ENCODE measurements at regions not wholly inside any gene's neighbourhood (a gene's known extent, or its start where the extent isn't known, plus 50 kb on each side); places are given as distances from the start of the nearest gene placed in this dataset.

DNA sequence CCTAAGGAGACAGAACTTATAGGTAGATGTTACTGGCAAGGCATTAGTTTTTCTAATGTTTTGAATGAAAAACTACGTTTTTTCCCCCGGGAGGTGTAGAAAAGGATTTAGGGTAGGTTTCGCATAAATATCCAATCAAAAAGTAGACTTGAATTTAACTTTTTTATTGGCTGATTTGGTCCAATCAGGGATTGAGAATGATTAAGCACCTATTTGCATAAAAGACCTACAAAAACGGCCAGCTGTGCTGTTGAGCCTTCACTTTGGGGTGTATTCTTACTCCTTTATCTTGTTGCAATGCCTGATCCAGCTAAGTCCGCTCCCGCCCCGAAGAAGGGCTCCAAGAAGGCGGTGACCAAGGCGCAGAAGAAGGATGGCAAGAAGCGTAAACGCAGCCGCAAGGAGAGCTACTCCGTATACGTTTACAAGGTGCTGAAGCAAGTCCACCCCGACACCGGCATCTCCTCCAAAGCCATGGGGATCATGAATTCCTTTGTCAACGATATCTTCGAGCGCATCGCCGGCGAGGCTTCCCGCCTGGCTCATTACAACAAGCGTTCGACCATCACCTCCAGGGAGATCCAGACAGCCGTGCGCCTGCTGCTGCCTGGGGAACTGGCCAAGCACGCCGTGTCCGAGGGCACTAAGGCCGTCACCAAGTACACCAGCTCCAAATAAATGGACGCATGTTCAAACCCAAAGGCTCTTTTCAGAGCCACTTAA lies 113.5 kb upstream of the BTN3A2 start:
- intact Hi-C loops (cut with micrococcal nuclease), result loop anchor here (1.0 to 2.0 kb wide), 4 partner anchors 20 to 47 kb away; a partner anchor contains a TSS

DNA sequence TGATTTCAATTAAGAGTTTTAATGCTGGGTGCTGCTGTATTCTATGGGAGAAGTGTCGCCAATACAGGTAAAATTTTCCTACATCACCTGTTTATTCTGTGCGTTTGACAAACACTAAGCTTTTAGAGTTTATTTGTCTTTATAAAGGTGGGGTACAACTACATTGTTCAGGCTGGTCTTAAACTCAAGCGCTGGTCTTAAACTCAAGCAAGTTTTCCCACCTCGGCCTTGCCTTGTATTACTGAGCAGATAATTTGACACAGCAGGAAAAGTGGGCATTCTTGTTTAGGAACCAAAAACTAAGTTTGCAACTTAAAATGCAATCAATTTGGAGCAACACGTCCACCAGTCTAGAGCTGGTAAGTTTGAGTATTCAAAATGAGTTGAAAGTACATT lies 112.9 kb upstream of the BTN3A2 start:
- intact Hi-C loops (cut with micrococcal nuclease), result no loop called here

DNA sequence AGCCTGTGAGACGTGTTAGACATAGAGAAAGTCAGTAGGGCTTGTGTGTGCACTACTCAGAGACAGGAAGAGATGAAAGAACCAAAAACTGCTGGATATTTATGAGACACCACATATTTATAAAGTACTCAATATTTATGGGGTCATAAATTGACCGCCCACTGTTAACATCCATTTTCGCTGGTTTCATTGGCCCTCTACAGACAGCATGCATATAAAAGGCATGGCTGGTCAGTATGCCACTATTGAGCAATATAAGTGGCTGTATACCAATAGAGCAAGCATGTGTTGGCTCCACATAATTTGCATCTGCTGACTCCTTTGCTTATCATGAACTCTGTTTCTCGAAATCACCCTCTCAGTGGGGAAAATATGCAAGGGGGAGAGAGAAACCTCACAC lies 110.3 kb upstream of the BTN3A2 start:
- intact Hi-C loops (cut with micrococcal nuclease), result no loop called here

DNA sequence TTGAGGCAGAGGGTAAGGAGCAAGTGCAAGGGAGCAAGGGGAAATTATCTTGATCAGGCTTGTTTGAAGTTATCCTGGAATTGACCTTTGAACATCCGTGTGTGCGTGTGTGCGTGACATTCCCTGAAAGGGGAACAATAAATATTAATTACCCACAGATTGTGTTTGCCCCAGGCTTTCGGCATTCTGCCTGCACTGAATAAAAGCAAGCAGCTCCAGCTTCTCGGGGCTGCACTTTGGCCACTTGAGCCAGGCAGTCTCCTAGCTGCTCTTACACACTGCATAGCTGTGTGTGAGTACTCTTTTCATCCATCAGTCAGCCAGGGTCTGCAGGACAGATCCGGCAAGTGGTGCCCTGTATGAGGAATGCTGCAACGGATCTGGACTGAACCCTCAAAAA lies 107.7 kb upstream of the BTN3A2 start:
- intact Hi-C loops (cut with micrococcal nuclease), result no loop called here

DNA sequence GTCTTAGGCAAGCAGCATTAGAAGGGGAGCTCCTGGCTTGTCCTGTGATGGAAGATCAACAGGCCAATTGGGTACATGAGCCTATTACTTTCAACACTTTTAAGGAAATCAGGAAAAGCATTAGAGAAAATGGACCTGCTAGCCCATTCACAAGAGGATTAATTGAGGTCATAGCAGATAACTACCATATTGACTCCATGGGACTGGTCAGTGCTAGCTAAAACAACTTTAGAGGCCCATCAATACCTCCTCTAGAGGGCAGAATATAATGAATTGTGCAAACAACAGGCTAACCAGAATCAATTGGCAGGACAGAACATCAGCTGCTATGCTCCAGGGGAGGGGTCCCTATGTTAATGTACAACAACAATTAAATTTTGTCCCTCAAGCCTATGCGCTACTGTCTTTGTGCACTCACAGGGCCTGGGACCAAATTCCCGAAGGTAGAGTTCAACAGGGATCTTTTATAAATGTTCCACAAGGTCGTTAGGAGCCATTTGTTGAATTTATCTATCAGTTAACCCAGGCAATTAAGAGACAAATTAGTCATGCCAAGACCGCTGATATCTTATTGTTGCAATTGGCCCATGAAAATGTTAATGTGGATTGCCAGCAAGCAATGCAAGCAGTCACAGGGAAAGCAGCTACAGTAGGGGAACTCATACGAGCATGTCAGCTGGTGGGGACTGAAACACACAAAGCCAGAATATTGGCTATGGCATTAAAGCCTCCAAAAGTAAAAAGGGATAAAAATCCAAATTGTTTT lies 106.6 kb upstream of the BTN3A2 start:
- intact Hi-C loops (cut with micrococcal nuclease), result no loop called here

DNA sequence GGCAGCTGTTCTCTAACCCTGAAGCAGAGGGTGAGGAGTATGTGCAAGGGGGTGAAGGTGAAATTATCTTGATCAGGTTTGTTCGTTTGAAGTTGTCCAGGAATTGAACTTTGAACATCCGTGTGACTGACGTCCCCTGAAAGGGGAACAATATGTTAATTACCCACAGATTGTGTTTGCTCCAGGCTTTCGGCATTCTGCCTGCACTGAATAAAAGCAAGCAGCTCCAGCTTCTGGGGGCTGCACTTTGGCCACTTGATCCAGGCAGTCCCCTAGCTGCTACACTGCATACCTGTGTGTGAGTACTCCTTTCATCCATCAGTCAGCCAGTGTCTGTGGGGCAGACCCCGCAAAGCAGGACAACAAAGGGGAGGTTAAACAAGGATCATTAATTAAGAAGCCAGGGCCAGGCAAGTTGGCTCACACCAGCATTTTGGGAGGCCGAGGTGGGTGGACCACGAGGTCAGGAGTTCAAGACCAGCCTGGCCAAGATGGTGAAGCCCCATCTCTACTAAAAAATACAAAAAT lies 104.8 kb upstream of the BTN3A2 start:
- intact Hi-C loops (cut with micrococcal nuclease), result no loop called here

DNA sequence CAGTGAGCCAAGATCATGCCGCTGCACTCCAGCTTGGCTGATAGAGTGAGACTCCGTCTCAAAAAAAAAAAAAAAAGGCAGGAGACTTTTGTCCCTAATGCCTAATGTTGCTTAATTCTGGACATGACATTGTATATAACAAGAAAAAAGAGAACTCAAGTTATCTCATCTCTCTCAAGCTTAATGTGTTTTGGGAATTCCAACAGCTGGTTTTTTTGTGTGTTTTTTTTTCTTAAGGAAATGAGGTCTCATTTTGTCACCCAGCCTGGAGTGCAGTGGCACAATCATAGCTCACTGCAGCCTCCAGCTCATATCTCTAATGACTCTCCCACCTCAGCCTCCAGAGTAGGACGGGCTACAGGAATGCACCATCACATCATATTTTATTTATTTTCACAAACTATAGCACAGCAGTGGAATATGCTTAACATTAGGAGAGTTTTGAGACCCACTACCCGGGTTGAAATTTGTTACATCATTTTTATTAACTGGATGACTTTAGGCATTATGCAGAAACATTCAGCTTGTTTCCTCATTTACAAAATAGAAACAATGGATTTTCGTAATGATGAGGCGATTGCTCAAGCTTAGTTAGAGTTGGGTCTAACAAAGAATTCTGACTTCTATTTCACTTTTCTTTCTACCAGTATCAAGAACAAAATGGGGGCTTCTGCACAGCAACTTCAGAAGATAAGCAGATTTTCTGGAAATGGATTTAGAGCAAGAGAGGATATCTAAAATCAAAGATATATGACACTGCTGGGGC lies 104.1 kb upstream of the BTN3A2 start:
- intact Hi-C loops (cut with micrococcal nuclease), result no loop called here

DNA sequence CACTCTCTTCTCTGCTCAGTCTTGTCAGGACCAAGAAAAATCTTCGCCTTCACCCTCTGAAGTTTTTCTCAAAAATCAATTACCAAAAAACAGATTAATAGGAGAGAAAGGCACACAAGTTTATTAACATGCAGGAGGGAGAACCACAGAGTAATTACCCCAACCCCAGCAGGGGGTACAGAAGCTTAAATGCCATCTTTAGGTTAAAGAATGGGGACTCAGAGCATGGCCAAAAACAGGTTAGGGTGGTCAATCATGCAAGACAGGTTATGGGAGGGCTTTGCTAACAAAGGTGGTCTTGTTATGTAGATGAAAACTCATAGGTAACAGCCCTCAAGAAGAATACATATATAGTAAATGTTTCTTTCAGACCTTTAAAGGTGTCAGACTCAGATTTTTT lies 100.5 kb upstream of the BTN3A2 start:
- intact Hi-C loops (cut with micrococcal nuclease), result no loop called here

DNA sequence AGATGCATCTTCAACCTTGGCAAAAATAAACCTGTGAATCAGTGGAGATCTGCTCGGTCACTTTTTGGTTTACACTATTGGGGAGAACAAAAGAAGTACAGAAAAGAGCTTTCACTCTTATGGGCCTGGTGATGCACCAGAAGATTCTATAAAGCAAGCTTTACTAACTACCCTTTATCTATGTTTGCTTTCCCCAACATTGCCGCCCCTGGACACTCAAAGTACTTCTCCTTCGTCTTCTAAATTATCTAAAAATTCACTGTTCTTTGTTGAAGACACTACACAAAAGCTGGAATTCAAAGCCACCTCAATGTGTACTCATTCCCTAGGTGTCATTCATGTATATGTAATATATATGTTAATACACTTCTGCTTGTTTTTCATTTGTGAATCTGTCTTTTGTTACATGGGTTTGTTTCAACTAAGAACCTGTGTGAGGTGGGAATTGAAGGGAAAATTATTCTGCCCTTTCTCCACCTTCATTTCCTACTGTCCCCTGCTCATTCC lies 97.9 kb upstream of the BTN3A2 start:
- intact Hi-C loops (cut with micrococcal nuclease), result no loop called here

DNA sequence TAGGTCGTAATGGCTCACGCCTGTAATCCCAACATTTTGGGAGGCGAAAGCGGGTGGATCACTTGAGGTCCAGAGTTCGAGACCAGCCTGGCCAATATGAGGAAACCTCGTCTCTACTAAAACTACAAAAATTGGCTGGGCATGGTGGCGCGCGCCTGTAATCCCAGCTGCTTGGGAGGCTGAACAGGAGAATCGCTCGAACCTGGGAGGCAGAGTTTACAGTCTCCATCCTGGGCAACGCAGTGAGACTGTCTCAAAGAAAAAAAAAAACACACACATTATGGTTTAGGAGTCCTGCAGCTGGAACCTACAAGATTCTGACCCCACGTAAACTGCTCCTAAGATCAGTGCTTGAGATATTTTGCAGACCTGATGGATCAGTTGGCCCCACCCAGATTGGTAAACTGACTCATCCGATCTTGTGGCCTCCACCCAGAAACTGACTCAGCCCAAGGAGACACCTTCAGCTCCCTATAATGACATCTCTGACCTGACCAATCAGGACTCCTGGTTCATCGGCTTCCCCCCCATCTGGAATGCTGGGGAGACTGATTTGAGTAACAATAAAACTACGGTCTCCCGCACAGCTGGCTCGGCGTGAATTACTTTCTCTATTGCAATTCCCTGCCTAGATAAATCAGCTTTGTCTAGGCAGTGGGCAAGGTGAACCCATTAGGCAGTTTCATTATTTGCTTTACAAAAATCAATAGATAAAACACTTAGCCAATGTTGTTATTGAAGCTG lies 96.2 kb upstream of the BTN3A2 start:
- intact Hi-C loops (cut with micrococcal nuclease), result no loop called here

DNA sequence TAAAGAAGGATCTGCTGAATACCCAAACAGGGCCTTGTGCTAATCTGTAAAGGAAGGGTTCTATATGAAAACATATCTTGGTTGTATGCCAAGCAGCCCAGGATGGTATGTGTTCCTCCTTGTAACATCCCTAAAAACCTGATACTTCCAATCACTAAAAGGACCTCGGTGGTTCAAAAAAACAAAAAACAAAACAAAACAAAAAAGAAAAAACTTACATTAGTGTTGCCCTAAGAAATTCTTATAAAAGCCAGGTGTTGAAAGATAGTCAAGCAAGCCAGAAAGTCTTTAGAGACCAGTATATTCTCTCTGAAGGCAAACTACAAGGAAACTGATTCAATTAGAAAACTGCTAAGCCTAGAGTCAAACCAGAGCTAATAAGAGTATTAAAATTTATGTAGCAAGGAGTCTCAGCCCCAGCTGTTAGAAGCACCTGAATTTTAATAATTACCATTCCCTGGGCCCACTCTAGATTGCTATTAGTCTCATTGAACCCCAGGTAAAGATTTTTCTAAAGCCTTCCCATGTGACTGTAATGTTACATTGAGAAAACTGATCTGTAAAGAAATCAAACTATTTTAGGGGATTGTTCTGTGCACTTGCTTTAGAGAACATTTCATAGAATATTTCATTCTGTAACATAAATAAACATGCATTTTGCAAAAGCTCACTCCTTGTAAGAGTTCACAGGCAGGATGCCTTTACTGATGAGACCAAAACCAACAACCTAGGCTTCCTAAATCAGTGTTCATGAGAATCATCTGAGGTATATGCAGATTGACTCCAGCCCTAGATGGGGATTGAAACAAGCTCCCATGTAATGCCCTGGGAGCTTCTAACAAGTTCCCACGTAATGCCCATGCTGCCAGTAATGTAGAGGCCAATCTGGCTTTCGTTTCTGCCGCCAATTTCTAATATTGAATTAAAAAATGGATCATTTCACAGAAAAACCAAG lies 95.2 kb upstream of the BTN3A2 start:
- intact Hi-C loops (cut with micrococcal nuclease), result loop anchor here (1.0 to 10.0 kb wide), 8 partner anchors 38 to 1622 kb away; a partner anchor contains a TSS

DNA sequence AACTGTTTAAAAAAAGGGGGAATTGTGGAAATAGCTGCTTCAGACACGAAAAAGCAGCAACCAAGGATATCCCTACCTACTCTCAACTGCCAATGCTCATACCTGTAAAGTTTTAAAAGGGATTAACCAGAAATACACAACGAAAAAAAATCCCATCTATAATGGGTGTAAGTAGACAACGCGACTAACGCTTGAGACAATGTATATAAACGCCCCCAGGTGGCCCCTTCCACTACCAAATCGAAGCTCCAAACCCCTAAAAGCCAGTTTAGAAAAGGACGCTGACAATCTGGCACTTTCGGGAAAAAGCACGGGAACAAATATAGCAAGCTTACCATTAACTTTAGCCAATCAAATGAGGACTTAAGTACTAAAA lies 94.5 kb upstream of the BTN3A2 start:
- intact Hi-C loops (cut with micrococcal nuclease), result loop anchor here (1.0 to 10.0 kb wide), 8 partner anchors 38 to 1622 kb away; a partner anchor contains a TSS

DNA sequence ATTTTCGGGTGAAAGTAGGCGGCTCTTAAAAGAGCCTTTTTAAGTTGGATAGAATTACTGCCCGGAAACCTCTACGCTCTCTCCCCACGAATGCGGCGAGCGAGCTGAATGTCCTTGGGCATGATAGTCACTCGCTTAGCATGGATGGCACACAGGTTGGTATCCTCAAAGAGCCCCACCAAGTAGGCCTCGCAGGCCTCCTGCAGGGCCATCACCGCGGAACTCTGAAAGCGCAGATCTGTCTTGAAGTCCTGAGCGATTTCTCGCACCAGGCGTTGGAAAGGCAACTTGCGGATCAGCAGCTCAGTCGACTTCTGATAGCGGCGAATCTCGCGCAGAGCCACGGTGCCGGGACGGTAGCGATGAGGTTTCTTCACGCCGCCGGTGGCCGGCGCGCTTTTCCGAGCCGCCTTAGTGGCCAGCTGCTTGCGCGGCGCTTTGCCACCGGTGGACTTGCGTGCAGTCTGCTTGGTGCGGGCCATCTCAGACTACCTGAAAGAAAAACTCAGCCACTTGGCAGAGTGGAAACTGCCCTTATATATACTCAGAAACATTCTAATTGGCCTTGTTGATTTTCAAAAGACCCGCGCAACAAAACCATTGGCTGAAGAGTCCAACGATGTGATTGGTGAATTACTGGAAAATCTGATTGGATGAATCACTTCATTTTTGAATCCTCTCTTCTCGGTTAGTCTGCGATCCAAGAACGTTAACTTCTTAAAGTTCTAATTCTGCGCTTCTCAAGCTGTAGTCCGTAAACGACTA lies 93.9 kb upstream of the BTN3A2 start:
- intact Hi-C loops (cut with micrococcal nuclease), result loop anchor here (1.0 to 10.0 kb wide), 10 partner anchors 20 to 1621 kb away; a partner anchor contains a TSS

DNA sequence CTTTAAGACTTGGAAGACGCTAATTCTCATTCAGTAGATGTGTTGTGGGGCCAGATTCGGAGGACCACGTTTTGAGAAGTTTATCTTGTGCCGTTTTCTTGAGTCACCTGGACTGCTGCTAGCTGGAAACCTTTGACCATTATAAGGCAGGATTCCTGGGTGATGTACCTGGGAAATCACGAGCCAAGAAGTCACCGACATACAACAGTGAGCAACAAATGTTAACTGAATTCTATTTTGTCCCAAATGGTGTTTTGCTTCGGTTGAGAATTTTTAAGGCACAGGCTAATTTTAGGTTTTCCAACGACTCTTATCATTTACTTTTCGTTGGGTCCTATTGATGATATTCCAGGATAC lies 93.4 kb upstream of the BTN3A2 start:
- intact Hi-C loops (cut with micrococcal nuclease), result loop anchor here (1.0 to 10.0 kb wide), 14 partner anchors 14 to 1621 kb away; a partner anchor contains a TSS

DNA sequence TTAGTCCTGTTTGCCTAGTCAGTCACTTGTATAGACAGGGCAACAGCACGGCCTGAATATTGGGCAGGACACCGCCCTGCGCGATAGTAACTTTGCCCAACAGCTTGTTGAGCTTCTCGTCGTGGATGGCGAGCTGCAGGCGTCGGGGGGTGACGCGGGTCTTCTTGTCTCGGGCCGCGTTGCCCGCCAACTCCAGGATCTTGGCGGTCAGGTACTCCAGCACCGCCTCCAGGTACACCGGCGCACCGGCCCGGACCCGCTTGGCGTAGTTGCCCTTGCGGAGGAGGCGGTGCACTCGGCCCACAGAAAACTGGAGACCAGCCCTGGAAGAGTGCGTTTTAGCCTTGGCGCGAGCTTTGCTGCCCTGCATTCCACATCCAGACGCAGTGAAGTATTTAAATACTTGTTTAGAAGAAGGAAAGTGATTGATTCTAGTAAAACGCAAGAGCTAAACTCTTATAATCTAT lies 92.8 kb upstream of the BTN3A2 start:
- intact Hi-C loops (cut with micrococcal nuclease), result loop anchor here (1.0 to 10.0 kb wide), 12 partner anchors 13 to 1620 kb away; a partner anchor contains a TSS

DNA sequence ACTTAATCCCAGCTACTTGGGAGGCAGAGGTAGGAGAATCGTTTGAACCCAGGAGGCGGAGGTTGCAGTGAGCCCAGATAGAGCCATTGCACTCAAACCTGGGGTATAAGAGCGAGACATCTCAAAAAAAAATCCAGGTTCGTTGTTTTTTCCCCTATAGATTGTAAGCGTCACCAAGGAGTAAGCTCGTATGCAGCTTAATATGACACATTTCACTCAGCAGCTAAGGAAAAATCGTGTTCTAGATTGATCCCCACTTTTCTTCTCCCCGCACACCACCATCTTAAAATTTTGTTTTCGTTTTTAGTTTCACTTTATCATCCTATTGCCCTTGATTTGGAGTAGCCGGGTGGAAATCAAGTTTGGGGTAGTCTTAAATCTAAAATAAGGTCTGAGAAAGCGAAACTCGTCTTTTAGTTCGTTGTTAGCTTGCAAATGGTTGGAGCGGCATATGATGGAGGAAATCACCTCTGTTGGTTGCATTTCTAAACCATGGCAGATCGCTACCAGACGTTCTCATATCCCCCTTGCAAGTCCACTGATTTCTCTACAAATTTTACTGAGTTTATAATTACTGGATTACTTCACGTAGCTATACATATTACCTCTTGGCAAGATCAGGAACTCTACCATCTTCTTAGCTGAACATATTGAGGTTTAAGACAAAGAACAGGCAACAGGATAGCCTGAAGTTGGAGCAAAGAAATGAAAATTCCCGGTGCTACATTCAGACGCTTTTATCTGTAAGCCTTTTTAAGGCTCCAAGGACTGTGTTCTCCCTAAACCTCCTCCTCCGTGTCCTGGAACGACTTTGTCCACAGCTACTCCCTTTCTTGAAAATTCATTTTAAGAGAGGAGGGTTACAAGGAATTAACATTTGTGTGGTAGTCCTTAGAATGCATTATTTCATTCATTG lies 91.1 kb upstream of the BTN3A2 start:
- intact Hi-C loops (cut with micrococcal nuclease), result loop anchor here (2.0 to 10.0 kb wide), 8 partner anchors 38 to 1618 kb away; a partner anchor contains a TSS

DNA sequence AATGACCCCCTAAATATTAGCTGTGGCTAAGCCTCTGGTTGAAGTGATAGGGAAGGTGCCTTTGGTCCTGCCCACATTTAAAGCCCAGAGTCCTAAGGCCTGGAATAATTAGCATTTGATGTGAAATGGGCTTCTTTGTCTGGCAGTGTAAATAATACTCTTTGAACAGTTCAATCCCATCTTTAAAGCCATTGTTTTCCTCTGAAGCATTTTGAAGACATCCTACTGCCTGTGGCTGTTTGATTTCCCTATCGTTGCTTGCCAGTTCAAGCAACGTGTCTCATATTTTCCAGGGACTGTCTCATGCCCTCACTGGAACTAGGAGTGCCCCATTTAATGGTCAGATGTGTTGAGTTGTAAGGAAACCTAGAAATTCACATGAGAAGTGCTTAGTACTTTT lies 89.3 kb upstream of the BTN3A2 start:
- intact Hi-C loops (cut with micrococcal nuclease), result loop anchor here (10.0 kb wide), 1 partner anchor 1559 kb away; a partner anchor contains a TSS
